ENCODE measurements at regions not wholly inside any gene's neighbourhood (a gene's known extent, or its start where the extent isn't known, plus 50 kb on each side); places are given as distances from the start of the nearest gene placed in this dataset.

- TF ChIP-seq EZH2phosphoT487 (IDR thresholded peaks at IDR 0.05; ENCODE audit: borderline replicate concordance, low read length), result no peak
- no peak for TF ChIP-seq CTCF (conservative IDR thresholded peaks at IDR 0.05; ENCODE audit: low read depth, low read length)
- no peak for TF ChIP-seq EZH2 (IDR thresholded peaks at IDR 0.05; ENCODE audit: low read length, unreplicated experiment)
These were observed 909.9 kb upstream of the ACVR2A start for GRCh38 chr2:146934921-146935320.

All from PC-3 (cell line).